ENCODE measurements at regions not wholly inside any gene's neighbourhood (a gene's known extent, or its start where the extent isn't known, plus 50 kb on each side); places are given as distances from the start of the nearest gene placed in this dataset.

DNA sequence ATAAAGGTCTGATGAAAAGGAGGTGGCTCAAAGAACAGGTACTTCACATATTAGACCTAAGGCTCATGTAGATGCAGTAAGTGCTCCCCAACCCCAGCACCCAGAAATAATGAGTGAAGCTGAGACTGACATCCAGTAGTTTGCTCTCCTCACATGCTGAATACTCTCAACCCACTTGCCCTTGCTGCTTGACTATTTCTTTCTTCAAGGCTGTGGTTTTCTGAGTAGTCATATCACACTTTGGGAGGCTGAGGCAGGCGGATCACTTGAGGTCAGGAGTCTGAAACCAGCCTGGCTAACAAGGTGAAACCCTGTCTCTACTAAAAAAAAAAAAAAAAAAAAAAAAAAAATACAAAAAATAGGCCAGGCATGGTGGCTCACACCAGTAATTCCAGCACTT, 51.5 kb upstream of the PRPS1 start:
- TF ChIP-seq AFF4 (CRISPR knock-in tag; IDR thresholded peaks at IDR 0.05; ENCODE audit: borderline replicate concordance) (no peak), ZNF423 (CRISPR knock-in tag; IDR thresholded peaks at IDR 0.05) (no peak), NR2C2 (CRISPR knock-in tag; IDR thresholded peaks at IDR 0.05) (no peak), ATF3 (CRISPR knock-in tag; conservative IDR thresholded peaks at IDR 0.05) (no peak), ZBTB21 (CRISPR knock-in tag; IDR thresholded peaks at IDR 0.05; ENCODE audit: borderline replicate concordance) (no peak), CREM (CRISPR knock-in tag; IDR thresholded peaks at IDR 0.05) (no peak)
- TF ChIP-seq, protein P1, sequence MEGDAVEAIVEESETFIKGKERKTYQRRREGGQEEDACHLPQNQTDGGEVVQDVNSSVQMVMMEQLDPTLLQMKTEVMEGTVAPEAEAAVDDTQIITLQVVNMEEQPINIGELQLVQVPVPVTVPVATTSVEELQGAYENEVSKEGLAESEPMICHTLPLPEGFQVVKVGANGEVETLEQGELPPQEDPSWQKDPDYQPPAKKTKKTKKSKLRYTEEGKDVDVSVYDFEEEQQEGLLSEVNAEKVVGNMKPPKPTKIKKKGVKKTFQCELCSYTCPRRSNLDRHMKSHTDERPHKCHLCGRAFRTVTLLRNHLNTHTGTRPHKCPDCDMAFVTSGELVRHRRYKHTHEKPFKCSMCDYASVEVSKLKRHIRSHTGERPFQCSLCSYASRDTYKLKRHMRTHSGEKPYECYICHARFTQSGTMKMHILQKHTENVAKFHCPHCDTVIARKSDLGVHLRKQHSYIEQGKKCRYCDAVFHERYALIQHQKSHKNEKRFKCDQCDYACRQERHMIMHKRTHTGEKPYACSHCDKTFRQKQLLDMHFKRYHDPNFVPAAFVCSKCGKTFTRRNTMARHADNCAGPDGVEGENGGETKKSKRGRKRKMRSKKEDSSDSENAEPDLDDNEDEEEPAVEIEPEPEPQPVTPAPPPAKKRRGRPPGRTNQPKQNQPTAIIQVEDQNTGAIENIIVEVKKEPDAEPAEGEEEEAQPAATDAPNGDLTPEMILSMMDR (IDR thresholded peaks at IDR 0.05), result no peak
- TF ChIP-seq, protein P2, sequence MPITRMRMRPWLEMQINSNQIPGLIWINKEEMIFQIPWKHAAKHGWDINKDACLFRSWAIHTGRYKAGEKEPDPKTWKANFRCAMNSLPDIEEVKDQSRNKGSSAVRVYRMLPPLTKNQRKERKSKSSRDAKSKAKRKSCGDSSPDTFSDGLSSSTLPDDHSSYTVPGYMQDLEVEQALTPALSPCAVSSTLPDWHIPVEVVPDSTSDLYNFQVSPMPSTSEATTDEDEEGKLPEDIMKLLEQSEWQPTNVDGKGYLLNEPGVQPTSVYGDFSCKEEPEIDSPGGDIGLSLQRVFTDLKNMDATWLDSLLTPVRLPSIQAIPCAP (CRISPR knock-in tag; IDR thresholded peaks at IDR 0.05), result no peak
- TF ChIP-seq, protein P3, sequence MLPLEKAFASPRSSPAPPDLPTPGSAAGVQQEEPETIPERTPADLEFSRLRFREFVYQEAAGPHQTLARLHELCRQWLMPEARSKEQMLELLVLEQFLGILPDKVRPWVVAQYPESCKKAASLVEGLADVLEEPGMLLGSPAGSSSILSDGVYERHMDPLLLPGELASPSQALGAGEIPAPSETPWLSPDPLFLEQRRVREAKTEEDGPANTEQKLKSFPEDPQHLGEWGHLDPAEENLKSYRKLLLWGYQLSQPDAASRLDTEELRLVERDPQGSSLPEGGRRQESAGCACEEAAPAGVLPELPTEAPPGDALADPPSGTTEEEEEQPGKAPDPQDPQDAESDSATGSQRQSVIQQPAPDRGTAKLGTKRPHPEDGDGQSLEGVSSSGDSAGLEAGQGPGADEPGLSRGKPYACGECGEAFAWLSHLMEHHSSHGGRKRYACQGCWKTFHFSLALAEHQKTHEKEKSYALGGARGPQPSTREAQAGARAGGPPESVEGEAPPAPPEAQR (CRISPR knock-in tag; IDR thresholded peaks at IDR 0.05), result no peak

Data from WTC11 (cell line).